Tibial nerve (tissue), 3 donors: ENCODE measurements at regions not wholly inside any gene's neighbourhood (a gene's known extent, or its start where the extent isn't known, plus 50 kb on each side); places are given as distances from the start of the nearest gene placed in this dataset.

Experiments
- POLR2A ChIP-seq, 2 donors: fragments of 450-650 bp; IDR thresholded peaks; one replicate each; pipeline ENCODE4 v1.6.1; 2017; ENCODE audit warnings: antibody characterized with exemption in 2 of 2, mild to moderate bottlenecking in 2 of 2, moderate library complexity in 2 of 2
- TF ChIP-seq, protein P1 (sequence below), 5 experiments: fragments of 200-600 bp in 3 of 5; fragments of 450-650 bp in 2 of 5; sonication (generic) in 3 of 5; IDR thresholded peaks; one replicate each; pipeline ENCODE4 v1.5.1; 2016 to 2019; ENCODE audit warnings: antibody characterized with exemption in 5 of 5, mild to moderate bottlenecking in 3 of 5, moderate library complexity in 2 of 5

DNA sequence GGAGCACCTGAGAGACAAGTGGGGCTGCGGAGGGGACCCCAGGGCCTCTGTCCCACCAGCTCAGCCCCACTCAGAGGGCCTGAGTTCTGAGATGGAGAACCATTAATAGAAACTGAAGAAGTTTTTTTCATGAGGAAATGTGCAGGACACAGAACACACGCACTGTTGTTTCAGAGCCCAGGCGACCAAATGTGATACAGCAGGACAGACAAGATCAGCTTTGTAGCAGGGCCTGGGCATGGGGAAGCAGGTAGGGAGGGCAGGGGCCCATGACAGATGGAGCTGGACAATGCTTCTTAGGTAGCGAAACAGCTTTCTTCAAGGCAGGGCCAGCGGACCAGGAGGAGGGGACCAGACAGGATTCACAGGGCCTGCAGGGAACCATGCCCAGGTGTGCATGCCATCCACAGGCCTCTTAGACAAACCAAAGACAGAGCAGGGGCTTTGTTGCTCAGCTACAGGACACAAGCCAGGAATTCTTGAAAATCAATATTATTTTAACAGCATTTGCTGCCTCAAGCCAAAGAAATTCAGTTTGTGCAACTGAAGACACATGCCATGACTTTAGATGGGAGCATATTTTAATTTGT lies 252.8 kb upstream of the GYPC start:
- TF ChIP-seq, protein P1, sequence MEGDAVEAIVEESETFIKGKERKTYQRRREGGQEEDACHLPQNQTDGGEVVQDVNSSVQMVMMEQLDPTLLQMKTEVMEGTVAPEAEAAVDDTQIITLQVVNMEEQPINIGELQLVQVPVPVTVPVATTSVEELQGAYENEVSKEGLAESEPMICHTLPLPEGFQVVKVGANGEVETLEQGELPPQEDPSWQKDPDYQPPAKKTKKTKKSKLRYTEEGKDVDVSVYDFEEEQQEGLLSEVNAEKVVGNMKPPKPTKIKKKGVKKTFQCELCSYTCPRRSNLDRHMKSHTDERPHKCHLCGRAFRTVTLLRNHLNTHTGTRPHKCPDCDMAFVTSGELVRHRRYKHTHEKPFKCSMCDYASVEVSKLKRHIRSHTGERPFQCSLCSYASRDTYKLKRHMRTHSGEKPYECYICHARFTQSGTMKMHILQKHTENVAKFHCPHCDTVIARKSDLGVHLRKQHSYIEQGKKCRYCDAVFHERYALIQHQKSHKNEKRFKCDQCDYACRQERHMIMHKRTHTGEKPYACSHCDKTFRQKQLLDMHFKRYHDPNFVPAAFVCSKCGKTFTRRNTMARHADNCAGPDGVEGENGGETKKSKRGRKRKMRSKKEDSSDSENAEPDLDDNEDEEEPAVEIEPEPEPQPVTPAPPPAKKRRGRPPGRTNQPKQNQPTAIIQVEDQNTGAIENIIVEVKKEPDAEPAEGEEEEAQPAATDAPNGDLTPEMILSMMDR (IDR thresholded peaks at IDR 0.05), result no peak
- TF ChIP-seq POLR2A (IDR thresholded peaks at IDR 0.05), result no peak
